Progenitor cell of endocrine pancreas (in vitro differentiated cells): ENCODE measurements at regions not wholly inside any gene's neighbourhood (a gene's known extent, or its start where the extent isn't known, plus 50 kb on each side); places are given as distances from the start of the nearest gene placed in this dataset.

ENCODE experiments used
- DNase-seq: peaks from one replicate; pipeline ENCODE4 v3.0.0; 2021; ENCODE audit warnings: low spot score; ENCODE audit not compliant: unreplicated experiment
- H3K27ac Mint-ChIP-seq: 2 replicates; pipeline ENCODE4 v1.8.0; 2021; ENCODE audit warnings: mild to moderate bottlenecking, moderate library complexity, mixed read lengths
- H3K27me3 Mint-ChIP-seq: 2 replicates; pipeline ENCODE4 v1.8.0; 2021; ENCODE audit warnings: mixed read lengths
- H3K36me3 Mint-ChIP-seq: 2 replicates; pipeline ENCODE4 v1.8.0; 2022; ENCODE audit warnings: mixed read lengths; ENCODE audit not compliant: insufficient read depth
- H3K4me1 Mint-ChIP-seq: 2 replicates; pipeline ENCODE4 v1.8.0; 2021; ENCODE audit warnings: low read depth, mixed read lengths
- H3K4me3 Mint-ChIP-seq: 2 replicates; pipeline ENCODE4 v1.8.0; 2021; ENCODE audit warnings: low read depth, mild to moderate bottlenecking, moderate library complexity, mixed read lengths
- H3K9me3 Mint-ChIP-seq: 2 replicates; pipeline ENCODE4 v1.8.0; 2021; ENCODE audit warnings: low read depth, mixed read lengths
- CTCF ChIP-seq: fragments of 200-600 bp; sonication (generic); IDR thresholded peaks from one replicate; pipeline ENCODE4 v1.5.0; 2021; ENCODE audit warnings: antibody characterized with exemption, mild to moderate bottlenecking; ENCODE audit not compliant: unreplicated experiment

DNA sequence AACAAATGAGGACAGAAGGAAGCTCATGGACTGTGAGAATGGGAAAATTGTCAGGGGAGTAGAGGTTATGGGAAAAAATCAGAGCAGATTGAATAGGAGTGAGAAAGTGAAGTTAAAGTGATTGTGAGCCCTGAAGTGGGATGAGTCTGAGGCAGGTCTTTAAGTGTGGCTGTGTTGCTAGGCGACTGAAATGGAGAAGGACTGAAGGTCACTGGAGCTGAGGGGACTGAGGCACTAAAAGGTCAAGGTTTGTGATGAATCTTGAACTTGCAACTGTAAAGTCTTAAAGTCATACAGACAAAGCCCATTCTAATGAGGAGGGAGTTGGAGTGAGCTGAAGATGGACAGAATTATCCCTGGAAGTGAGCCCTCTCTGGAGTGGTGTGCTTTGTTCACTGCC lies 518.9 kb downstream of the TUSC7 start:
- no peaks in the 10 kb centered on the region for H3K36me3 Mint-ChIP-seq
- TF ChIP-seq CTCF = no peak
- no peaks in the 10 kb centered on the region for H3K27me3 Mint-ChIP-seq
- H3K4me3 Mint-ChIP-seq = no peak overlapping the region
- peaks cover 4% of the 10 kb centered on the region for H3K9me3 Mint-ChIP-seq
- no peak overlapping the region for H3K27ac Mint-ChIP-seq
- H3K4me1 Mint-ChIP-seq = peaks cover 4% of the 10 kb centered on the region
- DNase-seq = no peak

DNA sequence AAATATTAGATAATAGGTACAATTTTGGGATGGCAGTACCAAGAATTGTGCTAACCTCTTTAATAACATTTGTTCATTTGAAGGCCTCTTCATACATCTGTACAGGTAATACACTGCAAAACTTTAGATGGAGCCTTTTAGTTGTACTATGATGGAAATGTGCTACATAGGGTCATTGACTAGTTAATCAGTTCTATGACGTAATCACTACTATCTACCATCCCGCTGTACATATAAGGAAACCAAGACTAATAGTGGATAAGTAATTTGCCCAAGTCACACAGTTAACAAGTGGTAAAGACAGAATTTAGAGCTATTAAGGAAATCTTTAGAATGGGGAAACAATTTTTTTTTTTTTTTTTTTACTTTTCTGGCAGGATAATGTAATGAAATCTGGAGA lies 521.3 kb downstream of the TUSC7 start:
- no peak for TF ChIP-seq CTCF
- Mint-ChIP-seq H3K4me3 (no peak overlapping the region), H3K9me3 (peaks cover 4% of the 10 kb centered on the region)

GRCh38 chr3:117234331-117234730 lies 524.8 kb downstream of the TUSC7 start:
- Mint-ChIP-seq H3K36me3 (no peaks in the 10 kb centered on the region), H3K4me1 (peaks cover 5% of the 10 kb centered on the region), H3K9me3 (peaks cover 4% of the 10 kb centered on the region), H3K27ac (no peak overlapping the region), H3K4me3 (no peak overlapping the region), H3K27me3 (no peaks in the 10 kb centered on the region)
- DNase-seq = no peak
- no peak for TF ChIP-seq CTCF

More for the DNA sequence above, 521.3 kb downstream of the TUSC7 start:
- Mint-ChIP-seq H3K36me3 (no peaks in the 10 kb centered on the region), H3K27me3 (no peaks in the 10 kb centered on the region), H3K4me1 (peaks cover 9% of the 10 kb centered on the region), H3K27ac (no peak overlapping the region)
- no peak for DNase-seq

DNA sequence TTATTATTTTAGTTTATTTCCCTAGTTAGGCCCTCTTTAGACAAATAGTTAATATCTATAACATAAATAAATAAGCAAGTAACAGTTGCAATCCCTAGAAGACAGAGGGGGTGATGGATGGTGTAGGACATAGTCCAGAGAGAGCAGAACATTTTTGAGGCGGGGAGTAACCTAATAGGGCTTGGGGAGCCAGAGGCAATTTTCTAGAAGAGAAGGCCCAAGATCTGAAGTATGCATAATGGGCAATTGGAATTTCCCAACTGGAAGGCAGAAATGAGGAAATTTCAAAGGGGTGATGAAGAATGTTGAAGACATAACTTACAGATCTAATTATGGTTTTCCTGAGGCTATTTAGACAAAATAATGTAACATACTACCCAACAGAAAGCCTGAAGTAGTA lies 525.7 kb downstream of the TUSC7 start:
- no peak for TF ChIP-seq CTCF
- no peak for DNase-seq
- no peak overlapping the region for H3K27ac Mint-ChIP-seq
- no peaks in the 10 kb centered on the region for H3K27me3 Mint-ChIP-seq
- no peaks in the 10 kb centered on the region for H3K9me3 Mint-ChIP-seq
- H3K36me3 Mint-ChIP-seq = no peaks in the 10 kb centered on the region
- H3K4me3 Mint-ChIP-seq = no peak overlapping the region
- H3K4me1 Mint-ChIP-seq = peaks cover 5% of the 10 kb centered on the region

- DNase-seq = no peak
- no peak for TF ChIP-seq CTCF
- H3K36me3 Mint-ChIP-seq = no peaks in the 10 kb centered on the region
- H3K9me3 Mint-ChIP-seq = no peaks in the 10 kb centered on the region
- H3K27ac Mint-ChIP-seq = no peak overlapping the region
- H3K27me3 Mint-ChIP-seq = no peaks in the 10 kb centered on the region
- H3K4me1 Mint-ChIP-seq = peaks cover 4% of the 10 kb centered on the region
- H3K4me3 Mint-ChIP-seq = no peak overlapping the region
Measured at GRCh38 chr3:117238806-117239205, 529.2 kb downstream of the TUSC7 start.
